Osteoblast (primary cell): ENCODE measurements at regions not wholly inside any gene's neighbourhood (a gene's known extent, or its start where the extent isn't known, plus 50 kb on each side); places are given as distances from the start of the nearest gene placed in this dataset.

Experiments used
- DNase-seq: peaks from one replicate; pipeline ENCODE4 v3.0.0; 2011; ENCODE audit warnings: low spot score, mixed read lengths; ENCODE audit not compliant: insufficient read length; ENCODE audit errors: missing footprints
- H2AFZ ChIP-seq: 2 replicates; pipeline ENCODE4 v1.6.0; 2011; ENCODE audit warnings: mild to moderate bottlenecking, low read length
- H3K27ac ChIP-seq: 2 replicates; pipeline ENCODE4 v1.5.1; 2011; ENCODE audit warnings: mild to moderate bottlenecking, low read depth, low read length, moderate library complexity
- H3K27me3 ChIP-seq: 2 replicates; pipeline ENCODE4 v1.6.0; 2012; ENCODE audit warnings: mild to moderate bottlenecking, control low read depth, inconsistent platforms, low read length, moderate library complexity; ENCODE audit not compliant: insufficient read depth
- H3K36me3 ChIP-seq: 2 replicates; pipeline ENCODE4 v1.5.1; 2011; ENCODE audit warnings: mild to moderate bottlenecking, low read length, control low read depth, moderate library complexity; ENCODE audit not compliant: insufficient read depth
- H3K4me1 ChIP-seq: 2 replicates; pipeline ENCODE4 v1.5.1; 2011; ENCODE audit warnings: mild to moderate bottlenecking, low read length, control low read depth, moderate library complexity; ENCODE audit not compliant: insufficient read depth
- H3K4me2 ChIP-seq: 2 replicates; pipeline ENCODE4 v1.6.0; 2011; ENCODE audit warnings: mild to moderate bottlenecking, low read length; ENCODE audit not compliant: insufficient read depth
- H3K4me3 ChIP-seq: fragments of 200-600 bp; sonication (generic); 3 replicates; pipeline ENCODE4 v1.5.1; 2012; ENCODE audit warnings: mild to moderate bottlenecking, low read length, inconsistent platforms; ENCODE audit not compliant: insufficient read depth
- H3K79me2 ChIP-seq: 2 replicates; pipeline ENCODE4 v1.6.0; 2012; ENCODE audit warnings: mild to moderate bottlenecking, low read length, control low read depth, inconsistent platforms; ENCODE audit not compliant: insufficient read depth
- H3K9me3 ChIP-seq: 2 replicates; pipeline ENCODE4 v1.5.1; 2011; ENCODE audit warnings: low read depth, low read length, control low read depth
- H4K20me1 ChIP-seq: 2 replicates; pipeline ENCODE4 v1.6.0; 2012; ENCODE audit warnings: mild to moderate bottlenecking, low read length, control low read depth; ENCODE audit not compliant: insufficient read depth
- TF ChIP-seq, protein P1 (sequence below): IDR thresholded peaks from 2 replicates; pipeline ENCODE4 v1.5.1; 2011; ENCODE audit warnings: mild to moderate bottlenecking, low read depth, low read length, moderate library complexity; ENCODE audit errors: extremely low read depth

DNA sequence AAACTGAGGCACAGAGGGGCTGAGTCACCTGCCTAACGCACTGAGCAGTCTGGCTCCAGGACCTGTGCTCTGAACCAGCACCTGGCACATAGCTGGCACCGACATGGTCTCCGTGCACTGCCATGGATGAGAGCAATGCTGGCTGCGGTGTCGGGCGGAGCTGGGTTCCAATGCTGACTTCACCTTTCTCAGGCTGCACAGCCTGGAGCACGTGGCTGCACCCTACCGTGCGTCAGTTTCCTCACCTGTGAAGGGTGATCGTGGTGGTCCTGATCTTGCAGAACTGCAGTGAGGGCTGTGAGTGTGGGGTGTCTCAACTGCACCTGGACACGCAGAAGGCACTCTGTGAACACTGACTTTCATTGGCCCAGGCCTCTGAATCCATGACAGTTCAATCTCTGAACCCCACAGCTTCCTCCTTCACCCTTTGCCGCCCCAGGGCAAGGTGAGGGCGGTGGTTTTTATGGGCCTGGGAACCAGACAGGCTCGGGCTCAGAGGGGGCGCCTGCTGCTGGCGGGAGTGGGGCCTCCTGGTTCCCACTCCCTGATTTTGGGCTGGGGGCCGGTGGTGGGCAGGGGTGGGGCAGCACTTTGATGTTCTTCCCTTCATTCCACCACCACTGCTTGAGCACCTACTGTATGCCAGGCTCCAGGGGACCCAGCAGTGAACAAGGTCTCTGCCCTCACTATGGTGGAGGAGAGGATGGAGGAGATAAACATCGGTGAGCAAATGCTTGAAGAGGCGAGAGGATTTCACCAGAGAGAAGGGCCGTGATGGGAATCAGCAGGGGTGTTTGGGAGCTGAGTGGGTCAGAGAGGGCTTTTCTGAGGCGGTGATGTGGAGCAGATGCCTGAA, 102.9 kb downstream of the CEBPB start:
- DNase-seq = peak; percentile 62
- no peak overlapping the region for H3K4me3 ChIP-seq
- no peaks in the 10 kb centered on the region for H4K20me1 ChIP-seq
- no peaks in the 10 kb centered on the region for H3K79me2 ChIP-seq
- peaks cover 8% of the 10 kb centered on the region for H3K4me1 ChIP-seq
- H3K9me3 ChIP-seq = no peaks in the 10 kb centered on the region
- no peaks in the 10 kb centered on the region for H3K36me3 ChIP-seq
- no peaks in the 10 kb centered on the region for H3K27me3 ChIP-seq
- H3K27ac ChIP-seq = peak overlapping the region; percentile 91
- no peak overlapping the region for H3K4me2 ChIP-seq
- H2AFZ ChIP-seq = no peak overlapping the region
- TF ChIP-seq, protein P1, sequence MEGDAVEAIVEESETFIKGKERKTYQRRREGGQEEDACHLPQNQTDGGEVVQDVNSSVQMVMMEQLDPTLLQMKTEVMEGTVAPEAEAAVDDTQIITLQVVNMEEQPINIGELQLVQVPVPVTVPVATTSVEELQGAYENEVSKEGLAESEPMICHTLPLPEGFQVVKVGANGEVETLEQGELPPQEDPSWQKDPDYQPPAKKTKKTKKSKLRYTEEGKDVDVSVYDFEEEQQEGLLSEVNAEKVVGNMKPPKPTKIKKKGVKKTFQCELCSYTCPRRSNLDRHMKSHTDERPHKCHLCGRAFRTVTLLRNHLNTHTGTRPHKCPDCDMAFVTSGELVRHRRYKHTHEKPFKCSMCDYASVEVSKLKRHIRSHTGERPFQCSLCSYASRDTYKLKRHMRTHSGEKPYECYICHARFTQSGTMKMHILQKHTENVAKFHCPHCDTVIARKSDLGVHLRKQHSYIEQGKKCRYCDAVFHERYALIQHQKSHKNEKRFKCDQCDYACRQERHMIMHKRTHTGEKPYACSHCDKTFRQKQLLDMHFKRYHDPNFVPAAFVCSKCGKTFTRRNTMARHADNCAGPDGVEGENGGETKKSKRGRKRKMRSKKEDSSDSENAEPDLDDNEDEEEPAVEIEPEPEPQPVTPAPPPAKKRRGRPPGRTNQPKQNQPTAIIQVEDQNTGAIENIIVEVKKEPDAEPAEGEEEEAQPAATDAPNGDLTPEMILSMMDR = no peak

DNA sequence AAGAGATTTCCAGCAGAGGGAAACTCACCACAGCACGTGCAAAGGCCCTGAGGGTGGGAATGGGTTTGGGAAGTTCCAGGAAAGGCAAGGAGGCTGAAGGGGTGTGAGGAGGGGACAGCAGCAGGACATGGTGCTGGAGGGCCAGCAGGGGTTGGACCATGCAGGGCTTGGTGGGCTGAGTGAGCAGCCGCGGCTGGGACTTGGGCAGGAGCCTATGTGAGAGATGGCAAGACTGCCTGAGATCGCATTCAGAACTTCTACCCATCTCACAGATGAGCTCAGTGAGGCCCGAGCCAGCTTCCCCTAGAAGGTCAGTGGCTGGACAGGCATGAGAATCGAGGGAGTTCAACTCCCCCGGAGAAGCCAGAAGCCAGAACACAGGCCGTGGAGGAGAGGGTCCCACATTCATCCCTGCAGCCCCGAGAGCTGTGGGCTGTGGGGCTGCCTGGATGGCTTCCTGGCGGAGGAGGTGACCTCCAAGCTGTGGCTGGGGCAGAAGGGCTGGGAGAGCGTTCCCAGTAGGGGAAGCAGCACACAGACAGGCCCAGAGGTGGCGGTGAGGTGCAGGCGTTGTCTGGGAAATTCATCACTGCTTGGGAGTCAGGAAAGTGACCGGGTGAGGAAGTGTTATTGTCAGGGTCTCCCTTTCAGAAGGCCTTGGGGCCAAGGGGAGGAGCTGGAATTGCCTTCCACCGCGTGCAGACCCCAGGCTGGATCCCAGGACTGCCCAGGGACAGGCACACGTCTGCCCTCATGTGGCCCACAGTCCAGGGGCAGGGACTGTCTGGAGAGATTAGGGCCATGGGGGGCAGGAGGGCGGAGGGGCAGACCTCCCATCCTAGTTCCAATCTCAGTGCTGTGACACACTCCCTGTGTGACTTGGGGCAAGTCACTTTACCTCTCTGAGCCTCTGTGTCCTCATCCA, 103.8 kb downstream of the CEBPB start:
- no peak overlapping the region for H2AFZ ChIP-seq

DNA sequence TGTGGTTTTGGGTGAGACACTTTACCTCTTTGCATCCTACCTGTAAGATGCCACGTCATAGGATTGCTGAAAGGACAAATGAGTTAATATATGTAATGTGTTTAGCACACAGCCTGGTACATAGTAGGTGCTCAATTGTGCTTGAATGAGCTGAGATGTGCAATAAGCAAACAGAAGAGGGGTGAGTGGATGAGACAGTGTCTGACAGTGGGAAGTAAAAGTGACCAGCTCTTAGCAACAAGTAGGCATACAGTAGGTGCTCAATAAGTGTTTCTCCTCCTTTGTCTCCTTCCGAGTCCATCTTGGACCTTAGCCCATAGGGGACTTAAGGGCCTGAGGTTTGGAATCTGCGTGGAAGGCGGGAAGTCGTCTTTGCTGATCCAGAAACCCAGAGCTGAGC, 104.7 kb downstream of the CEBPB start:
- Histone ChIP-seq H2AFZ (no peak overlapping the region), H3K4me3 (no peak overlapping the region), H3K36me3 (no peaks in the 10 kb centered on the region), H3K4me1 (peaks cover 8% of the 10 kb centered on the region), H3K4me2 (no peak overlapping the region), H3K27me3 (no peaks in the 10 kb centered on the region), H4K20me1 (no peaks in the 10 kb centered on the region), H3K9me3 (no peaks in the 10 kb centered on the region), H3K79me2 (no peaks in the 10 kb centered on the region), H3K27ac (no peak overlapping the region)
- peak; percentile 23 for DNase-seq
- TF ChIP-seq, protein P1 = no peak

More for the DNA sequence above, 103.8 kb downstream of the CEBPB start:
- peak; percentile 54 for DNase-seq
- Histone ChIP-seq H4K20me1 (no peaks in the 10 kb centered on the region), H3K4me3 (no peak overlapping the region), H3K36me3 (no peaks in the 10 kb centered on the region), H3K4me2 (no peak overlapping the region), H3K79me2 (no peaks in the 10 kb centered on the region), H3K27me3 (no peaks in the 10 kb centered on the region), H3K4me1 (peaks cover 8% of the 10 kb centered on the region), H3K9me3 (no peaks in the 10 kb centered on the region), H3K27ac (peak overlapping the region; percentile 11)
- TF ChIP-seq, protein P1 = no peak
